ENCODE measurements at regions not wholly inside any gene's neighbourhood (a gene's known extent, or its start where the extent isn't known, plus 50 kb on each side); places are given as distances from the start of the nearest gene placed in this dataset.

DNA sequence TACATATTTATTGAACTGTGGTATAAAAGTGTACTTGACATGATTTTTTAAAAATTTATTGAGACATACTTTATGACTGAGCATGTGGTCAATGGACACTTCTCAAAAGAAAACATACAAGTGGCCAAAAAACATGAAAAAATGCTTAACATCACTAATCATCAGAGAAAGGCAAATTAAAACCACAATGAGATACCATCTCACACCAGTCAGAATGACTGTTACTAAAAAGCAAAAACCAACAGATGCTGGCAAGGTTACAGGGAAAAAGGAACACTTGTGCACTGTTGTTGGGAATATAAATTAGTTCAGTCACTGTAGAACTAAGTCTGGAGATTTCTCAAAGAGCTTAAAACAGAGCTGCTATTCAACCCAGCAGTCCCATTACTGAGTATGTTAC lies 1177.6 kb downstream of the GALC start:
- no peaks in the 10 kb centered on the region for H4K20me1 ChIP-seq (ENCODE audit: insufficient read depth, low read length)
- no peak overlapping the region for H3K18ac ChIP-seq (ENCODE audit: low read depth, low read length)
- intact Hi-C loops (cut with micrococcal nuclease) (no loop called here), in situ Hi-C loops (cut with MboI; ENCODE audit: low sequenced_read_pairs) (no loop called here), dilution Hi-C loops (cut with HindIII; ENCODE audit: low sequenced_read_pairs, unreplicated experiment) (no loop called here)
- no peaks in the 10 kb centered on the region for H3K79me1 ChIP-seq (ENCODE audit: low read depth in 1 of 2, low read length in 2 of 2)
- H2BK5ac ChIP-seq (ENCODE audit: low read depth, low read length, poor library complexity, severe bottlenecking), result no peak overlapping the region
- no peak overlapping the region for H3K9ac ChIP-seq (ENCODE audit: low read depth, low read length)
- ChIA-PET POLR2A (ENCODE audit: unreplicated experiment) (no interaction called here), CTCF (no interaction called here)
- no peak overlapping the region for H3K4me2 ChIP-seq (ENCODE audit: low read depth, low read length)
- ATAC-seq (ENCODE audit: low read depth), result no peak
- H4K5ac ChIP-seq (ENCODE audit: low read depth, low read length), result no peak overlapping the region
- no peak overlapping the region for H2BK20ac ChIP-seq (ENCODE audit: low read depth, low read length)
- no peak overlapping the region for H2BK15ac ChIP-seq (ENCODE audit: low read depth, low read length)
- H4K91ac ChIP-seq (ENCODE audit: insufficient read depth, low read depth, low read length), result no peak overlapping the region
- no peaks in the 10 kb centered on the region for H3K27me3 ChIP-seq (ENCODE audit: control insufficient read depth, insufficient read depth, low read length)
- no TSS peak for BruUV-seq (replicated peaks)
- no peak overlapping the region for H3K14ac ChIP-seq (replicated peaks; ENCODE audit: low read depth, low read length)
- H3K4ac ChIP-seq (ENCODE audit: low read depth, low read length), result no peak overlapping the region
- no peak overlapping the region for H2AK9ac ChIP-seq (replicated peaks; ENCODE audit: low read depth, low read length, poor library complexity)
- DNase-seq, result no peak
- H3K36me3 ChIP-seq (ENCODE audit: control insufficient read depth, insufficient read depth, low read length), result no peaks in the 10 kb centered on the region
- no peak overlapping the region for H4K8ac ChIP-seq (ENCODE audit: low read depth in 2 of 2, low read length in 2 of 2)
- no peaks in the 10 kb centered on the region for H3K4me1 ChIP-seq (ENCODE audit: control insufficient read depth, insufficient read depth, low read length)
- no peak overlapping the region for H2AFZ ChIP-seq (replicated peaks; ENCODE audit: low read length, poor library complexity)
- no peak overlapping the region for H2BK120ac ChIP-seq (ENCODE audit: low read depth, low read length)
- no peak overlapping the region for H3K56ac ChIP-seq (ENCODE audit: extremely low read depth, insufficient read depth, low read length)
- H3K23ac ChIP-seq (ENCODE audit: low read depth, low read length), result no peak overlapping the region
- no peak overlapping the region for H3K27ac ChIP-seq (ENCODE audit: insufficient read depth, low read length)
- TF ChIP-seq MAFK (IDR thresholded peaks at IDR 0.05; ENCODE audit: low read depth, low read length) (no peak), SMC3 (IDR thresholded peaks at IDR 0.05; ENCODE audit: low read depth, low read length) (no peak), POLR2A (IDR thresholded peaks at IDR 0.05; ENCODE audit: low read depth, low read length) (no peak)
- H3K9me3 ChIP-seq (ENCODE audit: control insufficient read depth, insufficient read depth, low read length), result peaks cover 4% of the 10 kb centered on the region
- H3K9me1 ChIP-seq (ENCODE audit: insufficient read depth, low read length), result no peaks in the 10 kb centered on the region
- no peak overlapping the region for H3K4me3 ChIP-seq (ENCODE audit: insufficient read depth, low read depth, low read length)
- H2AK5ac ChIP-seq (ENCODE audit: low read depth, low read length), result no peak overlapping the region

Measured in IMR-90 (cell line).